GM21423 (cell line): ENCODE measurements at regions not wholly inside any gene's neighbourhood (a gene's known extent, or its start where the extent isn't known, plus 50 kb on each side); places are given as distances from the start of the nearest gene placed in this dataset.

Experiments
- ATAC-seq: cut with Tn5 transposase; IDR thresholded peaks from one replicate; pipeline ENCODE4 v1.9.1; 2021; ENCODE audit warnings: mild to moderate bottlenecking, moderate library complexity; ENCODE audit not compliant: unreplicated experiment

- no peak for ATAC-seq
These were observed 212.1 kb upstream of the TNRC6C start for GRCh38 chr17:77746393-77746792.

DNA sequence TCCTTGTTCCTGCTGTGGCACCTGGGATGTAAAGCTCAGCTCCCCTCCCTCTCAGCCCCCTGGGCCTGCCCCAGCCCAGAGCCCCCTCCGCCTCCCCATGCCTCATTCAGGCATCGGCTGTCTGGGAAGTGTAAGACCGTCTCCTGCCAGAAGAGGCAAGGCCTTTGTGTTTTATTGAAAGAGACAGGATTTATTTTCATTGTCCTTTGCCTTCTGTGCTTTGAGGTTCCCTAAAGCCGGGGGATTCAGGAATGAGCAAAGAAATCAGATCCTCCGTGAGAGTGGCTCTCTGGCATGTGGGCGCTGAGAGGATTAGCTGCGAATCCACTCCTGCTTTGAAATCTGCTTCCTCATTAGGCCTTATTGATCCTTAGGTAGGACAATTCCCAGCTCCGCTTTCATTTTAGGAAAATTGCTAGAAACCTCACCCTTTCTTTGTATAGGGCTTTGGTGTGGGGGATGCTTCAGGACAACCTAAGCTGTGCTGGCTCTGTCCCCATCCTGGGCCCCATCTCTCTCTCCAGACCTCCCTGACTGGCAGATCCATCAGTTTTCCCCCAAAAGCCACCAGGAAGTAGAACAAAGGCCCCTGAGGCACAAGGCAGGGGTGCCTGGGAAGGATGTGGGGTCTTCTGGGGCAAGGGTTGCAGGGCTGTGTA lies 211.5 kb upstream of the TNRC6C start:
- no peak for ATAC-seq

DNA sequence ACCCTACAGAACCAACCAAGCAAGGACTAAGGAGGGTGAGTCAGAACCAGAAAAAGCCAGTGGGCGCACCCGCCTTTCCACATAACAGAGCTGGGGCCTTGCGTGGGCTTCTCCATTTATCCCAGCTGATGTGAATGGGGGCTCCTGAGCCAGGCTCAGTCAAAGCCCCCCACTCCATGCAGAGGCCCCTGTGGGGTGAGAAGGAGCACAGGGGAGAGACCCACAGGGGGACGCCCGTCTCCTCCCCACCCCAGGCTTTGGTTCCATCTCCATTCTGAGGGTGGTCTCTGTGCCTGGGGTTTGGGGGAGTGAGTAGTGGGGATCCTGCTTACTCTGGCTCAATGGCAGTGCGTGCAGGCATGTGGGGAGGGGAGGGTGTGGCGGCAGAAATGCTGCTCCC lies 210.1 kb upstream of the TNRC6C start:
- no peak for ATAC-seq

GRCh38 chr17:77749321-77749751 lies 209.2 kb upstream of the TNRC6C start:
- ATAC-seq = no peak

DNA sequence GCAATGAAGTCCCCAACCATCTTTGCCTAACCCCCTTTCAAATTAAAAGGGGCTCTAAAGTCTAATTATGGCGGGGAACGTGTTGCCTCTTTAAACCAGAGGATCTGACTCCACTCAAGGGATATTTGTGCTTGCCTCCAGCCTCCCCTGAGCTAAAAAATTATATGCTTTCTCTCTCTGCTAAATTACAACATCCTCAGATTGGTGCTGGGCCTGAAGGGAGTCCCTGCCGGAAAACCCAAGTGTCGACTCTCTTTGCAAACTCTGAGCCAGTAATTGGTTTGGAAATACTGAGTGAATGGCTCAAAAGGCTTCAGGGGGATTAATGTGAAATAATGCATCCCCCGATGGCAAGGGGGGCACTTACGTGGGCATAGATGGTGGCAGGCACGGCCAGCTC lies 208.5 kb upstream of the TNRC6C start:
- no peak for ATAC-seq

DNA sequence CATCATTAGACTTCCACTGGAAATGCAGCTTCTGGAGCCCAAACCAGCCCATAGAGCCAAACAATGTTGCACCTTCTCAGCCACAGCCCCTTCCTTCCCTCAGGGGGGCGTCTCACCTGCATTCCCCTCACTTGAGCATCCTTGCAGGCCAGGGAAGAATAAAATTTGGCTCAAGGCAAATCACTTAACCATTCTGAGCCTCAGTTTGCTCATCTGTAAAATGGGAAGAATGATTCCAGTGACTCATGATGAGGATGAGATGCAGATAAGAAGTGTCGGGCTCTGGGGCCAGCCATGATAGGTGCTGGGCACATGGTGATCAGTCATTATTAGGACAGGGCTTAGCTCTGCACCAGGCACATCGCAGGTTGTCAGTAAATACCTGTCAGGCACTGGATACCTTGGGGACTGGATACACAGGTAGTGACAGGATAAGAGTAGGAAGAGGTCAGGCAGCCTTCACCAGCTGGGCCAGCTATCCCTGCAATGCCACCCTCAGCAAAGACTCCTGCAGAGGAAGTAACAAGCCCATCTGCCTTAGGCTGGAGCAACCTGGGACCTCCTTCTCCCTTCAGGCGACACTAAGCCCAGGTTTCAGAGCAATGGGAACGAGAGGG lies 208.0 kb upstream of the TNRC6C start:
- no peak for ATAC-seq

DNA sequence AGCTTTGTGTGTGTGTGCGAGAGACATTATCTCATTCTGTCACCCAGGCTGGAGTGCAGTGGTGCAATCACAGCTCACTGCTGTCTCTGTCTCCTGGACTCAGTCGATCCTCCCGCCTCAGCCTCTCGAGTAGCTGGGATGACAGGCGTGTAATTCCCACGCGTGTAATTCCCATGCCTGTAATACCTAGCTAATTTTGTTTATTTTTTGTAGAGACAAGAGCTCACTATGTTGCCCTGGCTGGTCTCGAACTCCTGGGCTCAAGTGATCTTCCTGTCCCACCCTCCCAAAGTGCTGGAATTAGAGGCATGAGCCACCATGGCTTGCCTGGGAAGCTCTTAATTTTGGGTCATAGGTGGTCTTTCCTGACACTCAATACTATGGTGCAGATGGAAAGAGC lies 205.3 kb upstream of the TNRC6C start:
- ATAC-seq = no peak

- no peak for ATAC-seq
These were observed 204.7 kb upstream of the TNRC6C start for GRCh38 chr17:77753691-77754245.

DNA sequence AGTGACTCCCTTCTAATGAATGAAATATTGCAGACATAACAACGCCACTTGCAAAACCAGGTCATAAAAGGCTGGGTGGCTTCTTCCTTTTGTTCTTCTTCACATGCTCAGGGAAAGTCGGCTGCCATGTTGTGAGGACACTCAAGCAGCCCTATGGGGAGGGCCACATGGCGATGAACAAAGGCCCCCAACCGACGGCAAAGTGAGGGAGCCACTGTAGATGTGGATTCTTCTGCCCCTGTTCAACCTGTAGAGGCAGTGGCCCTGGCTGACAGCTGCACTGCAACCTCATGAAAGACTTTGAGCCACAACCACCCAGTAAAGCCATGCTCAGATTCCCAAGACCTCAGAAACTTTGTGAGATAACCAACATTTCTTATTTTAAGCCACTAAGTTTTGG lies 203.5 kb upstream of the TNRC6C start:
- ATAC-seq = no peak

GRCh38 chr17:77755410-77755963 lies 203.0 kb upstream of the TNRC6C start:
- ATAC-seq = no peak

DNA sequence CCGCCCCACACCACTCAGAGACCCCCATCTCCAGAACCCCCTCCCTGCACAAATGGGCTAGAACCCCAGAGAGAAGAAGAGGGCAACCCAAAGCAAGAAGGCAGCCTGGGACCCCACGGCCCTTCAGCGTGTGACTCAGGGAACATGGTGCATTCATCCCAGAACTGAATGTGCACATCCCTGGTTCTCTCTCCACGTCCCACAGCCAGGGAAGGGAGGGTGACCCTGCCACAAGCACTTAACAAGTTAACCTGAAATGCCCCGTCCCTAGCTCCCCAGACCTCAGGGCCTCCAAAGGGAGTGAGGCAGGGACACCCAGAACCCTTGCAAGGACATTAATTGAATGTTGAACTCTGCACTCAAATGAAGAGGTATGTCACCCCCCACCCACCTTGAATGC lies 202.5 kb upstream of the TNRC6C start:
- ATAC-seq = no peak

DNA sequence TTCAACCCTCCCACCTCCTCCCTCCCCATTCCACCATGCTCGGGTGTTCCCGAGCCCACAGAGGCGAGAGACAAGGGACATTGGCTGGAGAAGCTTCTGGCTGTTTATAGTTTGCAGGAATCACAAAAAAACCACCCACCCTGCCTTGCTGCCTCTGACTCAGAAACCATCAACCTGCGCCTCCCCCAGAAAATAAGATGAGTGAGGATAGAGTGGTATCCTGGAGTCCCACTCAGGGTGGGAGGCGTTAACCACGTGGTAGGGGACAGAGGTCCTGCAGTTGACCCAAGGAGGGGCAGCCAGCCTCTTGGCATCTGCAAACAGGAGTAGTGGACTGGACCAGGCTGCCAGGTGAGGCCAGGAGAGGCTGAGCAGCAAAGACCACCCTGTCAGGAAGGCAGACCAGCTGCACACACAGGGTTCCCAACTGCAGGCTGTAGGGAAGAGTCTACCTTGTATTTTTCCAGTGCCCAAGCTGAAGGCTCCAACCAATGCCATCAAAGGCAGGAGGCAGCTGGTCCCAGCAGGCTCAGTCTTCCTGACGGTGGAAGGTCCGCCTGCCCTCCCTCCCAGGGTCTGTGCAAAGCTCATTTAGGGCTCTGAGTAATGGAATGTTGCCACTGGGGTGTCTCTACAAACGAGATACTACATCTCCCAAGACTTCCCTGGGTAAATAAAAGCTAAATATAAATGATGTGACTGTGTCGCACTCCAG lies 201.5 kb upstream of the TNRC6C start:
- ATAC-seq = no peak

DNA sequence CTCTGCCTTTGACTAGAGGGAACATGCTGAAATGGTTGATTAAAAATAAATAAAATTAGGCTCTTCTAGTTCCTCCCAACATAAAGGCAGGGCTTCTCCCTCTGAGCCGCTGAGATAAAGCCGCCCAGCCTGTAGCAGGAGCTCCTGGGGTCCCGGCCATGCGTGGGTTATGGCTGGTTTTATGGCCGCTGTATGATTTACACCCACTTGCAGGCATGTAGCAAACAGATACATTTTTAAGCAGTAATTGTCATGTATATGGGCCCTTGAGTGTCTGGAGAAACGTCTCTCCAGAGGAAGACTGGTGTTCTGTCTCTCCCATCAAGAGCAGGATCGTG lies 201.0 kb upstream of the TNRC6C start:
- no peak for ATAC-seq

DNA sequence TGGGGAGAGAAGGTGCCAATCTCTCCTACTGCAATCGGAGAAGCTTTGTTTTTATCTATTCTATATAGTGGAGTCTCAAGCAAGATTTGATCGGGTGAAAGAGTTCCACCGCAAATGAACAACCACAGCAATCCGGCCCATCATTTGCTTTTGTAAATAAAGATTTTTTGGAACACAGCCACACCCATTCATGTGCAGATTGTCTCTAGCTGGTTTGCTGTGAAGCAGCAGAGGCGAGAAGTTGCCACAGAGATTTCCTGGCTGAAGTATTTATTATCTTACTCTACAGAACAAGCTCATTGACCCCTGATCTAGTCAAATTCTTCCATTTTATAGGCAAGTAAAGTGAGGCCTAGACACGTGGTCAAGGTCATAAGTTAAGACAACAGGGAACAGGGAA lies 195.5 kb upstream of the TNRC6C start:
- no peak for ATAC-seq

- ATAC-seq = no peak
These were observed 194.9 kb upstream of the TNRC6C start for GRCh38 chr17:77763575-77763974.

- no peak for ATAC-seq
These were observed 193.2 kb upstream of the TNRC6C start for GRCh38 chr17:77765292-77765691.

DNA sequence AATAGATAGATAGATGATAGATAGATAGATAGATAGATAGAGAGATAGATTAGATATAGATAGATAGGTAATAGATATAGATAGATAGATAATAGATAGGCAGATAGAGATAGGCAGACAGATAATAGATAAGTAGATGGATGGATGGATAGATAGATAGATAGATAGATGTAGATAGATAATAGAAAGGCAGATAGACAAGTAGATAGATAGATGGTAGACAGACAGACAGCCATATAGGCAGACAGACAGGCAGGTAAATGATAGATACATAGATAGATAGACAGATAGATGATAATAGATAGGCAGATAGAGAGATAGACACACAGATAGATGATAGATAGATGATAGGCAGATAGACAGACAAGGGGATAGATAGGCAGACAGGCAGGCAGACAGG lies 191.4 kb upstream of the TNRC6C start:
- ATAC-seq = no peak

GRCh38 chr17:77768248-77768852 lies 190.2 kb upstream of the TNRC6C start:
- ATAC-seq = no peak

DNA sequence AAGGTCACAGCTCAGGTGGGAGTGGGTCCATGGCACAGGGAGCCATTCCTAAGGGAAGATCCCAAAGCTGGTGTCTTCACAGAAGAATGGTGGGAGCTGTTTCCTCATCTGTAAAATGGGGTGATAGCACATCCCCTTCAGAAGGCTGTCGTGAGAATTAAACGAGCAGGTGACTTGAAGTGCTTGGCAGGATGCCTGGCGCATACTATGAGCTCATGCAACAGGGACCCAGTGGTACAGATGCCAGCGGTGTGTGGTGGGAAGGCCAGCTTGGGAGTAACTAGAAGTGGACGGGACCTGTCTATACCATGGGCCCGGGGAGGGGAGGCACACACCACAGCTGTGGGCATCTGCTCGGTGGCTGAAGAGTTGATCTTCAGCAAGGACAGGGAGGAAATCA lies 189.3 kb upstream of the TNRC6C start:
- no peak for ATAC-seq

- no peak for ATAC-seq
These were observed 188.7 kb upstream of the TNRC6C start for GRCh38 chr17:77769762-77770161.

GRCh38 chr17:77770331-77771105 lies 188.0 kb upstream of the TNRC6C start:
- no peak for ATAC-seq
